ENCODE measurements at regions not wholly inside any gene's neighbourhood (a gene's known extent, or its start where the extent isn't known, plus 50 kb on each side); places are given as distances from the start of the nearest gene placed in this dataset.

DNA sequence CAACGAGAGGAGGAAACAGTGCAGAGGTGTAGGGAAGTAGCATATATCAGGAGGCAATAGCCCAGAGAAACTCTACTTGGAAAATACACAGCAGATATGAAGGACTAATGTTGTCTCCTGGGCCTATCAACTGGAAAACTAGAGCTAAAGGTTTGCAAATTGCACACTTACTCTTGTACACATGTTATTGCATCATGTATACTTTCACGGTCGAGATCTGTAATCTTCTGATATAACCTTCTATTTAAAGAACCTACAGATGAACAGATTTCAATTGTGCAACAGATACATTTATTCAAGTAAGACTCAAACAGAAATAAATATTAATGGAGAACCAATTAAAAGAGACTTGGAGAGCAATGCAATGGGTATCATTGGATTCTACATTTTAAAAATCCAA lies 256.3 kb upstream of the TMEM161B start:
- H2AFZ ChIP-seq (ENCODE audit: low read depth, low read length, poor library complexity, severe bottlenecking): no peak overlapping the region
- ChIA-PET CTCF (no interaction called here), POLR2A (no interaction called here), RAD21 (ENCODE audit: low non-redundant PET in 1 of 2, low total read pairs in 2 of 2, uncharacterized antibody in 2 of 2, unreplicated experiment in 2 of 2) (no interaction called here)
- no peaks in the 10 kb centered on the region for H3K27me3 ChIP-seq (ENCODE audit: insufficient read depth, low read length)
- no peaks in the 10 kb centered on the region for H3K9me3 ChIP-seq (ENCODE audit: control insufficient read depth in 1 of 2, insufficient read depth in 1 of 2, low read depth in 1 of 2, low read length in 2 of 2)
- no peak for DNase-seq (ENCODE audit: low read depth, low spot score)
- H3K4me1 ChIP-seq (ENCODE audit: control insufficient read depth in 1 of 2, insufficient read depth in 2 of 2, low read length in 2 of 2): no peaks in the 10 kb centered on the region
- no peak overlapping the region for H3K4me3 ChIP-seq (replicated peaks in 1 of 2; ENCODE audit: low read depth in 1 of 2, low read length in 2 of 2)
- no peaks in the 10 kb centered on the region for H4K20me1 ChIP-seq (ENCODE audit: insufficient read depth)
- H3K9me2 ChIP-seq (ENCODE audit: insufficient read depth): peaks cover 5% of the 10 kb centered on the region; the same call in 1 of the 2 replicates
- no TSS peak for BruUV-seq (replicated peaks)
- H3K9ac ChIP-seq (ENCODE audit: low read length): no peak overlapping the region
- H3K36me3 ChIP-seq (ENCODE audit: control insufficient read depth in 1 of 2, insufficient read depth in 2 of 2, low read length in 2 of 2): no peaks in the 10 kb centered on the region
- ATAC-seq: no peak
- intact Hi-C loops (cut with micrococcal nuclease): no loop called here
- H3K79me2 ChIP-seq (ENCODE audit: insufficient read depth, low read length): no peaks in the 10 kb centered on the region
- H3K27ac ChIP-seq (ENCODE audit: low read depth, low read length): no peak overlapping the region
- no peak overlapping the region for H3K4me2 ChIP-seq (ENCODE audit: low read length)
- TF ChIP-seq ELF1 (IDR thresholded peaks at IDR 0.05; ENCODE audit: borderline replicate concordance, low read depth) (no peak), ZNF274 (IDR thresholded peaks at IDR 0.05; ENCODE audit: low read depth, low read length) (no peak), EGR1 (IDR thresholded peaks at IDR 0.05; ENCODE audit: low read depth) (no peak), JUND (IDR thresholded peaks at IDR 0.05) (no peak), SRF (IDR thresholded peaks at IDR 0.05; ENCODE audit: low read depth) (no peak), CEBPB (IDR thresholded peaks at IDR 0.05; ENCODE audit: low read depth) (no peak), CBX3 (IDR thresholded peaks at IDR 0.05; ENCODE audit: low read depth) (no peak), YY1 (IDR thresholded peaks at IDR 0.05; ENCODE audit: extremely low read depth, insufficient replicate concordance, low read depth, low read length) (no peak), POLR2A (IDR thresholded peaks at IDR 0.05; ENCODE audit: borderline replicate concordance, extremely low read depth, insufficient read depth, insufficient read length) (no peak), CTCF (IDR thresholded peaks at IDR 0.05 in 2 of 3, conservative IDR thresholded peaks at IDR 0.05 in 1 of 3; ENCODE audit: borderline replicate concordance in 1 of 3, insufficient read depth in 1 of 3, low read depth in 2 of 3, low read length in 2 of 3) (no peak), ZFX (IDR thresholded peaks at IDR 0.05) (no peak)
- TF ChIP-seq, protein P1, sequence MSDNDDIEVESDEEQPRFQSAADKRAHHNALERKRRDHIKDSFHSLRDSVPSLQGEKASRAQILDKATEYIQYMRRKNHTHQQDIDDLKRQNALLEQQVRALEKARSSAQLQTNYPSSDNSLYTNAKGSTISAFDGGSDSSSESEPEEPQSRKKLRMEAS (IDR thresholded peaks at IDR 0.05): no peak
- TF ChIP-seq, protein P2, sequence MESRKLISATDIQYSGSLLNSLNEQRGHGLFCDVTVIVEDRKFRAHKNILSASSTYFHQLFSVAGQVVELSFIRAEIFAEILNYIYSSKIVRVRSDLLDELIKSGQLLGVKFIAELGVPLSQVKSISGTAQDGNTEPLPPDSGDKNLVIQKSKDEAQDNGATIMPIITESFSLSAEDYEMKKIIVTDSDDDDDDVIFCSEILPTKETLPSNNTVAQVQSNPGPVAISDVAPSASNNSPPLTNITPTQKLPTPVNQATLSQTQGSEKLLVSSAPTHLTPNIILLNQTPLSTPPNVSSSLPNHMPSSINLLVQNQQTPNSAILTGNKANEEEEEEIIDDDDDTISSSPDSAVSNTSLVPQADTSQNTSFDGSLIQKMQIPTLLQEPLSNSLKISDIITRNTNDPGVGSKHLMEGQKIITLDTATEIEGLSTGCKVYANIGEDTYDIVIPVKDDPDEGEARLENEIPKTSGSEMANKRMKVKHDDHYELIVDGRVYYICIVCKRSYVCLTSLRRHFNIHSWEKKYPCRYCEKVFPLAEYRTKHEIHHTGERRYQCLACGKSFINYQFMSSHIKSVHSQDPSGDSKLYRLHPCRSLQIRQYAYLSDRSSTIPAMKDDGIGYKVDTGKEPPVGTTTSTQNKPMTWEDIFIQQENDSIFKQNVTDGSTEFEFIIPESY (IDR thresholded peaks at IDR 0.05; ENCODE audit: extremely low read depth, insufficient replicate concordance, low read length): no peak
